GM12878 (cell line): ENCODE measurements at regions not wholly inside any gene's neighbourhood (a gene's known extent, or its start where the extent isn't known, plus 50 kb on each side); places are given as distances from the start of the nearest gene placed in this dataset.

ENCODE experiments used
- ATAC-seq: fragments of 200-7000 bp; cut with Tn5 transposase; 3 replicates; pipeline ENCODE4 v1.9.1; 2020; ENCODE audit warnings: mild to moderate bottlenecking, moderate library complexity
- BruUV-seq: library from RNA; stranded (reverse); fragments of 400-500 nt; replicated peaks from 2 replicates; lab custom pipeline; 2021; lab: Mats Ljungman, UMichigan
- CTCF ChIA-PET: fragments of 300-600 bp; sonication (Branson Sonifier 250); formaldehyde crosslinking; extraction: SDS; loops from one replicate; lab custom pipeline; 2021; ENCODE audit warnings: inconsistent platforms; lab: Yijun Ruan, JAX
- POLR2A ChIA-PET: fragments of 350-600 bp; formaldehyde crosslinking; extraction: SDS; loops from one replicate; lab custom pipeline; 2021; ENCODE audit warnings: inconsistent platforms; lab: Charles Lee
- RAD21 ChIA-PET: fragments of 300-600 bp; sonication (Branson Sonifier 250); formaldehyde crosslinking; loops from one replicate; lab custom pipeline; 2023; ENCODE audit warnings: antibody characterized with exemption; ENCODE audit not compliant: unreplicated experiment; lab: Charles Lee
- SMC1A ChIA-PET: fragments of 300-600 bp; sonication (Branson Sonifier 250); formaldehyde crosslinking; loops from one replicate; lab custom pipeline; 2023; ENCODE audit not compliant: unreplicated experiment, uncharacterized antibody; lab: Charles Lee
- DNase-seq: peaks from one replicate; pipeline ENCODE4 v3.0.0-alpha.2; 2011; ENCODE audit warnings: low read depth, low spot score
- FAIRE-seq: peaks from 3 replicates; lab custom pipeline; 2011; peaks lifted over from hg19 to GRCh38; lab: Jason Lieb, UNC
- H2AFZ ChIP-seq: 2 replicates; pipeline ENCODE4 v1.6.0; 2011; ENCODE audit warnings: low read depth, low read length, control low read depth; ENCODE audit not compliant: control insufficient read depth
- H3K27ac ChIP-seq: 2 replicates; pipeline ENCODE4 v1.5.1; 2011; ENCODE audit warnings: control low read depth; ENCODE audit not compliant: control insufficient read depth, insufficient read depth
- H3K27me3 ChIP-seq, 2 experiments: replicated peaks in 1 of 2; 2 replicates each; pipeline versions ENCODE4 v1.6.0 to v1.6.1; 2011; ENCODE audit warnings: low read length in 1 of 2; ENCODE audit not compliant: control insufficient read depth in 2 of 2, insufficient read depth in 2 of 2
- H3K36me3 ChIP-seq, 2 experiments: 2 replicates each; pipeline ENCODE4 v1.5.1; 2011; ENCODE audit warnings: low read length in 1 of 2; ENCODE audit not compliant: control insufficient read depth in 2 of 2, insufficient read depth in 2 of 2
- H3K4me1 ChIP-seq: 2 replicates; pipeline ENCODE4 v1.6.1; 2011; ENCODE audit warnings: mild to moderate bottlenecking, low read length, moderate library complexity, mixed read lengths; ENCODE audit not compliant: control insufficient read depth, insufficient read depth
- H3K4me2 ChIP-seq: 2 replicates; pipeline ENCODE4 v1.6.0; 2011; ENCODE audit warnings: control low read depth; ENCODE audit not compliant: control insufficient read depth, insufficient read depth
- H3K4me3 ChIP-seq: fragments of 200-600 bp; sonication (generic); 2 replicates; pipeline ENCODE4 v1.5.1; 2016
- H3K79me2 ChIP-seq: 2 replicates; pipeline ENCODE4 v1.6.0; 2011; ENCODE audit warnings: low read length; ENCODE audit not compliant: control insufficient read depth, insufficient read depth
- H3K9ac ChIP-seq: 2 replicates; pipeline ENCODE4 v1.8.0; 2011; ENCODE audit warnings: low read length, control low read depth, mixed read lengths; ENCODE audit not compliant: control insufficient read depth, insufficient read depth
- H3K9me3 ChIP-seq: replicated peaks from 3 replicates; pipeline ENCODE4 v1.5.1; 2011; ENCODE audit warnings: mild to moderate bottlenecking, low read length; ENCODE audit not compliant: control insufficient read depth, insufficient read depth
- H4K20me1 ChIP-seq: 2 replicates; pipeline ENCODE4 v1.6.0; 2011; ENCODE audit not compliant: control insufficient read depth, insufficient read depth
- KDM1A ChIP-seq: fragments of 200-600 bp; sonication (generic); IDR thresholded peaks from 2 replicates; pipeline ENCODE4 v1.6.1; 2016; ENCODE audit warnings: borderline replicate concordance
- SUPT20H ChIP-seq: IDR thresholded peaks from 2 replicates; pipeline ENCODE4 v1.6.1; 2011; ENCODE audit warnings: low read depth, mild to moderate bottlenecking, low read length, moderate library complexity, borderline replicate concordance; ENCODE audit not compliant: control insufficient read depth
- WGBS: methylation state at CpG from one replicate; pipeline ENCODE4 v1.1.6; 2016; ENCODE audit warnings: low lambda C conversion rate; ENCODE audit not compliant: insufficient replicate concordance, insufficient coverage; ENCODE audit errors: missing lambda C conversion rate; 5-methylcytosine and 5-hydroxymethylcytosine counted together
- in situ Hi-C: fragments of 300-500 bp; cut with MboI; formaldehyde crosslinking; loops from 9 replicates; pipeline ENCODE4 v1.14.3; 2018; ENCODE audit warnings: mixed read lengths
- intact Hi-C: fragments of 100-400 bp; cut with micrococcal nuclease; formaldehyde crosslinking; loops from one replicate; pipeline ENCODE4 v1.14.2; 2022; ENCODE audit not compliant: unreplicated experiment
- TF ChIP-seq, protein P1 (sequence below): fragments of 450-650 bp; IDR thresholded peaks from 2 replicates; pipeline ENCODE4 v1.6.1; 2017; ENCODE audit warnings: mild to moderate bottlenecking, moderate library complexity
- TF ChIP-seq, protein P2 (sequence below): fragments of 450-650 bp; IDR thresholded peaks from 2 replicates; pipeline ENCODE4 v1.6.1; 2017; ENCODE audit warnings: antibody characterized with exemption, mild to moderate bottlenecking, moderate library complexity

DNA sequence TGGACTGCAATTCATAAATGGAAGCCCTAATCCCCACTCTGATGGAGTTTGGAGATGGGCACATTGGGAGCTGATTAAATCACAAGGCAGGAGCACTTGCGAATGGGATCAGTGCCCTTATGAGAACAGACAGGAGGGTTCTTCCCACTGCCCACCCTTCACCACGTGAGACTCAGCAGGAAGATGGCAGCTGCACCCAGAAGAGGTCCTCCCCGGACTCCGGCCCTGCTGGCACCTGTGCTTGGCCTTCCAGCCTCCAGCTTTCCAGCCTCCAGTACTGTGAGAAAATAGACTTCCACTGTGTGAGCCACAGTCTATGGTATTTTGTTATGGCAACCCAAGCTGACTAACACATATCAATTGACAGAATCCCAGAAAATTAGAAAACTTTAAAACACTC is 267.6 kb upstream of the SALL3 start:
- no peak for FAIRE-seq
- Histone ChIP-seq H3K4me3 (no peak overlapping the region), H4K20me1 (no peaks in the 10 kb centered on the region), H3K9me3 (no peaks in the 10 kb centered on the region; the same call in 2 of the 3 replicates), H3K79me2 (no peaks in the 10 kb centered on the region), H3K36me3 (no peaks in the 10 kb centered on the region), H3K4me2 (no peak overlapping the region), H3K27me3 (no peaks in the 10 kb centered on the region), H3K9ac (no peak overlapping the region), H3K4me1 (no peaks in the 10 kb centered on the region), H2AFZ (no peak overlapping the region), H3K27ac (no peak overlapping the region)
- ChIA-PET POLR2A (no interaction called here), RAD21 (no interaction called here), CTCF (no interaction called here), SMC1A (no interaction called here)
- TF ChIP-seq, protein P1, sequence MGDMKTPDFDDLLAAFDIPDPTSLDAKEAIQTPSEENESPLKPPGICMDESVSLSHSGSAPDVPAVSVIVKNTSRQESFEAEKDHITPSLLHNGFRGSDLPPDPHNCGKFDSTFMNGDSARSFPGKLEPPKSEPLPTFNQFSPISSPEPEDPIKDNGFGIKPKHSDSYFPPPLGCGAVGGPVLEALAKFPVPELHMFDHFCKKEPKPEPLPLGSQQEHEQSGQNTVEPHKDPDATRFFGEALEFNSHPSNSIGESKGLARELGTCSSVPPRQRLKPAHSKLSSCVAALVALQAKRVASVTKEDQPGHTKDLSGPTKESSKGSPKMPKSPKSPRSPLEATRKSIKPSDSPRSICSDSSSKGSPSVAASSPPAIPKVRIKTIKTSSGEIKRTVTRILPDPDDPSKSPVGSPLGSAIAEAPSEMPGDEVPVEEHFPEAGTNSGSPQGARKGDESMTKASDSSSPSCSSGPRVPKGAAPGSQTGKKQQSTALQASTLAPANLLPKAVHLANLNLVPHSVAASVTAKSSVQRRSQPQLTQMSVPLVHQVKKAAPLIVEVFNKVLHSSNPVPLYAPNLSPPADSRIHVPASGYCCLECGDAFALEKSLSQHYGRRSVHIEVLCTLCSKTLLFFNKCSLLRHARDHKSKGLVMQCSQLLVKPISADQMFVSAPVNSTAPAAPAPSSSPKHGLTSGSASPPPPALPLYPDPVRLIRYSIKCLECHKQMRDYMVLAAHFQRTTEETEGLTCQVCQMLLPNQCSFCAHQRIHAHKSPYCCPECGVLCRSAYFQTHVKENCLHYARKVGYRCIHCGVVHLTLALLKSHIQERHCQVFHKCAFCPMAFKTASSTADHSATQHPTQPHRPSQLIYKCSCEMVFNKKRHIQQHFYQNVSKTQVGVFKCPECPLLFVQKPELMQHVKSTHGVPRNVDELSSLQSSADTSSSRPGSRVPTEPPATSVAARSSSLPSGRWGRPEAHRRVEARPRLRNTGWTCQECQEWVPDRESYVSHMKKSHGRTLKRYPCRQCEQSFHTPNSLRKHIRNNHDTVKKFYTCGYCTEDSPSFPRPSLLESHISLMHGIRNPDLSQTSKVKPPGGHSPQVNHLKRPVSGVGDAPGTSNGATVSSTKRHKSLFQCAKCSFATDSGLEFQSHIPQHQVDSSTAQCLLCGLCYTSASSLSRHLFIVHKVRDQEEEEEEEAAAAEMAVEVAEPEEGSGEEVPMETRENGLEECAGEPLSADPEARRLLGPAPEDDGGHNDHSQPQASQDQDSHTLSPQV, result no peak
- TF ChIP-seq, protein P2, sequence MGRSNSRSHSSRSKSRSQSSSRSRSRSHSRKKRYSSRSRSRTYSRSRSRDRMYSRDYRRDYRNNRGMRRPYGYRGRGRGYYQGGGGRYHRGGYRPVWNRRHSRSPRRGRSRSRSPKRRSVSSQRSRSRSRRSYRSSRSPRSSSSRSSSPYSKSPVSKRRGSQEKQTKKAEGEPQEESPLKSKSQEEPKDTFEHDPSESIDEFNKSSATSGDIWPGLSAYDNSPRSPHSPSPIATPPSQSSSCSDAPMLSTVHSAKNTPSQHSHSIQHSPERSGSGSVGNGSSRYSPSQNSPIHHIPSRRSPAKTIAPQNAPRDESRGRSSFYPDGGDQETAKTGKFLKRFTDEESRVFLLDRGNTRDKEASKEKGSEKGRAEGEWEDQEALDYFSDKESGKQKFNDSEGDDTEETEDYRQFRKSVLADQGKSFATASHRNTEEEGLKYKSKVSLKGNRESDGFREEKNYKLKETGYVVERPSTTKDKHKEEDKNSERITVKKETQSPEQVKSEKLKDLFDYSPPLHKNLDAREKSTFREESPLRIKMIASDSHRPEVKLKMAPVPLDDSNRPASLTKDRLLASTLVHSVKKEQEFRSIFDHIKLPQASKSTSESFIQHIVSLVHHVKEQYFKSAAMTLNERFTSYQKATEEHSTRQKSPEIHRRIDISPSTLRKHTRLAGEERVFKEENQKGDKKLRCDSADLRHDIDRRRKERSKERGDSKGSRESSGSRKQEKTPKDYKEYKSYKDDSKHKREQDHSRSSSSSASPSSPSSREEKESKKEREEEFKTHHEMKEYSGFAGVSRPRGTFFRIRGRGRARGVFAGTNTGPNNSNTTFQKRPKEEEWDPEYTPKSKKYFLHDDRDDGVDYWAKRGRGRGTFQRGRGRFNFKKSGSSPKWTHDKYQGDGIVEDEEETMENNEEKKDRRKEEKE, result no peak
- no peak for TF ChIP-seq KDM1A
- no peak for TF ChIP-seq SUPT20H
- DNase-seq, result no peak
- WGBS, result 36% methylated on average over 4 of the region's 4 CpGs
- intact Hi-C loops, result no loop called here
- no TSS peak for BruUV-seq
- ATAC-seq, result no peak
- in situ Hi-C loops, result no loop called here
